Urothelium cell line (cell line): ENCODE measurements at regions not wholly inside any gene's neighbourhood (a gene's known extent, or its start where the extent isn't known, plus 50 kb on each side); places are given as distances from the start of the nearest gene placed in this dataset.
"Not testable (repeated sequence)": the region's sequence is repeated elsewhere in the genome, so short reads cannot be mapped to it uniquely, and the experiment has no call there.

Source experiments
- DNase-seq: peaks from one replicate; pipeline ENCODE4 v3.0.0; 2011; ENCODE audit warnings: low spot score, mixed read lengths
- FAIRE-seq: peaks from 2 replicates; lab custom pipeline; 2011; peaks lifted over from hg19 to GRCh38; lab: Jason Lieb, UNC

- FAIRE-seq = no peak
- no peak for DNase-seq
Measured at GRCh38 chr3:104150724-104151123, 1216.0 kb upstream of the ALCAM start.

- DNase-seq (no peak), FAIRE-seq (no peak)
Measured at GRCh38 chr3:104154896-104155295, 1211.8 kb upstream of the ALCAM start.

GRCh38 chr3:104165866-104166265 lies 1200.8 kb upstream of the ALCAM start:
- FAIRE-seq = no peak
- no peak for DNase-seq

GRCh38 chr3:104168386-104168785 lies 1198.3 kb upstream of the ALCAM start:
- no peak for FAIRE-seq
- DNase-seq = no peak

GRCh38 chr3:104175696-104176095 lies 1191.0 kb upstream of the ALCAM start:
- DNase-seq (no peak), FAIRE-seq (no peak)

GRCh38 chr3:104176706-104177105 lies 1190.0 kb upstream of the ALCAM start:
- DNase-seq (no peak), FAIRE-seq (no peak)

- no peak for DNase-seq
- FAIRE-seq = no peak
Measured at GRCh38 chr3:104178680-104179079, 1188.0 kb upstream of the ALCAM start.

GRCh38 chr3:104180906-104181305 lies 1185.8 kb upstream of the ALCAM start:
- DNase-seq (no peak), FAIRE-seq (no peak)

GRCh38 chr3:104190681-104191080 lies 1176.0 kb upstream of the ALCAM start:
- DNase-seq (no peak), FAIRE-seq (no peak)

GRCh38 chr3:104198131-104198530 lies 1168.6 kb upstream of the ALCAM start:
- FAIRE-seq = no peak
- no peak for DNase-seq

GRCh38 chr3:104206925-104207324 lies 1159.8 kb upstream of the ALCAM start:
- DNase-seq (no peak), FAIRE-seq (no peak)

- FAIRE-seq = no peak
- no peak for DNase-seq
Measured at GRCh38 chr3:104214277-104214676, 1152.4 kb upstream of the ALCAM start.

- FAIRE-seq (no peak), DNase-seq (no peak)
Measured at GRCh38 chr3:104214937-104215336, 1151.8 kb upstream of the ALCAM start.

GRCh38 chr3:104219046-104219445 lies 1147.7 kb upstream of the ALCAM start:
- not testable (repeated sequence) for DNase-seq, FAIRE-seq

- FAIRE-seq (no peak), DNase-seq (no peak)
Measured at GRCh38 chr3:104234442-104235194, 1132.1 kb upstream of the ALCAM start.

GRCh38 chr3:104244680-104245220 lies 1122.0 kb upstream of the ALCAM start:
- no peak for DNase-seq
- no peak for FAIRE-seq

GRCh38 chr3:104245261-104245660 lies 1121.4 kb upstream of the ALCAM start:
- FAIRE-seq (no peak), DNase-seq (no peak)

- FAIRE-seq = no peak
- DNase-seq = no peak
Measured at GRCh38 chr3:104245981-104246380, 1120.7 kb upstream of the ALCAM start.

- DNase-seq (no peak), FAIRE-seq (no peak)
Measured at GRCh38 chr3:104257486-104257885, 1109.2 kb upstream of the ALCAM start.

GRCh38 chr3:104263477-104263876 lies 1103.2 kb upstream of the ALCAM start:
- FAIRE-seq (no peak), DNase-seq (no peak)

- FAIRE-seq, DNase-seq: not testable (repeated sequence)
Measured at GRCh38 chr3:104266219-104266618, 1100.5 kb upstream of the ALCAM start.

- DNase-seq (no peak), FAIRE-seq (no peak)
Measured at GRCh38 chr3:104269771-104270170, 1096.9 kb upstream of the ALCAM start.
